ENCODE measurements at regions not wholly inside any gene's neighbourhood (a gene's known extent, or its start where the extent isn't known, plus 50 kb on each side); places are given as distances from the start of the nearest gene placed in this dataset.

DNA sequence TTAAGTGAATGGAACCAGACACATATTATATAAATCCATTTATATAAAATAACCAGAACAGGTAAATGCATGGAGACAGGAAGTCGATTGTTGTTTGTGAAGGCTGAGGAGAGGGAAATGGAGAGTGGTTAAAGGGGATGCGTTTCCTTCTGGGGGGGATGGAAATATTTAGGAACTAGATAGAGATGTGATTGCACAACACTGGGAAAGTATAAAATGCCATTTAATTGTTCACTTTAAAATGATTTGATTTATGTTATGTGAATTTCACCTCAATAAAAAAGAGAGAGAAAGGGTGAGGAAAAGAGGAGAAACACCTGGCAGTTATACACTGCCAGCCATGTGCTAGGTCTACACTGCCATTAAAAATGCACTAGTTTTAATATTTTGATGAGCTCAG, 312.6 kb downstream of the CD83 start:
- Histone ChIP-seq H3K79me2 (ENCODE audit: insufficient read depth, low read length) (no peaks in the 10 kb centered on the region), H3K27ac (ENCODE audit: low read depth, low read length) (no peak overlapping the region), H3K4me3 (ENCODE audit: insufficient read depth, low read length, poor library complexity, severe bottlenecking) (no peak overlapping the region), H3K9ac (ENCODE audit: low read length) (no peak overlapping the region), H3K9me3 (ENCODE audit: insufficient read depth, low read length) (no peaks in the 10 kb centered on the region), H2AFZ (ENCODE audit: low read depth, low read length, severe bottlenecking) (no peak overlapping the region), H4K20me1 (ENCODE audit: low read depth, low read length) (no peaks in the 10 kb centered on the region), H3K4me2 (ENCODE audit: low read depth, low read length, poor library complexity, severe bottlenecking) (no peak overlapping the region), H3F3A (ENCODE audit: insufficient read depth) (no peaks in the 10 kb centered on the region), H3K36me3 (ENCODE audit: low read length) (no peaks in the 10 kb centered on the region), H3K9me2 (replicated peaks; ENCODE audit: insufficient read depth, low read length) (no peaks in the 10 kb centered on the region), H3K27me3 (ENCODE audit: low read length) (no peaks in the 10 kb centered on the region)
- TF ChIP-seq, protein P1, sequence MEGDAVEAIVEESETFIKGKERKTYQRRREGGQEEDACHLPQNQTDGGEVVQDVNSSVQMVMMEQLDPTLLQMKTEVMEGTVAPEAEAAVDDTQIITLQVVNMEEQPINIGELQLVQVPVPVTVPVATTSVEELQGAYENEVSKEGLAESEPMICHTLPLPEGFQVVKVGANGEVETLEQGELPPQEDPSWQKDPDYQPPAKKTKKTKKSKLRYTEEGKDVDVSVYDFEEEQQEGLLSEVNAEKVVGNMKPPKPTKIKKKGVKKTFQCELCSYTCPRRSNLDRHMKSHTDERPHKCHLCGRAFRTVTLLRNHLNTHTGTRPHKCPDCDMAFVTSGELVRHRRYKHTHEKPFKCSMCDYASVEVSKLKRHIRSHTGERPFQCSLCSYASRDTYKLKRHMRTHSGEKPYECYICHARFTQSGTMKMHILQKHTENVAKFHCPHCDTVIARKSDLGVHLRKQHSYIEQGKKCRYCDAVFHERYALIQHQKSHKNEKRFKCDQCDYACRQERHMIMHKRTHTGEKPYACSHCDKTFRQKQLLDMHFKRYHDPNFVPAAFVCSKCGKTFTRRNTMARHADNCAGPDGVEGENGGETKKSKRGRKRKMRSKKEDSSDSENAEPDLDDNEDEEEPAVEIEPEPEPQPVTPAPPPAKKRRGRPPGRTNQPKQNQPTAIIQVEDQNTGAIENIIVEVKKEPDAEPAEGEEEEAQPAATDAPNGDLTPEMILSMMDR (IDR thresholded peaks at IDR 0.05; ENCODE audit: insufficient read depth, low read length, poor library complexity, severe bottlenecking): no peak
- no peak for TF ChIP-seq EZH2phosphoT487 (conservative IDR thresholded peaks at IDR 0.05; ENCODE audit: low read length)

DNA sequence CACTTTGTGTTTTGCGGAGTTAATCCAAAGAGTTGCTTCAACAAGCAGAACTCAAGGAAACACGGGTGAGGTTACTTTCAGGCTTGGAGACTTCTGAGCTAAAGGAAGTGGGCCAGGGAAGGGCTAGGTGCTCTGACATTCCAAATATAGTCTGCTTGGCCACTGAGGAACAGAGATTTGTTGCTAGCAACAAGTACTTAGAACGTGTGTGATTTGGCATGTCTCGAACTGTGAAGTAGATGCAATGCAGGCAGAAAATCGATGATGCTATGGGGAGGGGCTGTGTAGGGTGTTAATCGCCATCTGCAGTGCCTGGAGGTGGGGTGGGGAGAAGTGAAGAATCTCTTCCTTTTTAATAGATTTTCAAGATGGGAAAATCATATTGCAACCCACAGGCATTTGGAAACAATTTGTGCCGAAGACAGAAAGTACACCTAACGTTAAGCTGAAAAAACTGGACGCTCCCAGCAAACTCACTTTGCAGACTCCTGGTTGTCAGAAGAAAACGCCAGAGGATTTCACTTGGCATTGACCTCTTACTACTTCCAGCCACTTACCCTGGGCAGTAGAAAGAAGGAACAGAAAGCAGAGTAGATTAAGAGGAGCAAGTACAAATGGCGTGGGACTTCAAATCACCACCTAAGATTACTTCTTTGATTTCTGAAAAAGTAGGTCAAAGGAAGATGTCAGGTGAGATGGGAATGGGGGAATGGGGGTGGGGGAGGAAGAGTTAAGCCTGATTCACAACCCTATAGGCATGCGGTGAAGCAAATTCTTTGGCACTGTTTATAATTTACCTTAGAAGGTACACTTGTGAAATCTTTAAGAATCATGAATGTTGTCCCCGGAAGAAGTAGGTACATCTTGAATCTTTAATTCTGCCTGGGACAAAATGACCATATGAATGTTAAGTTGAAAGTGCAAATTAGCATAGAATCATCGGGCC, 314.1 kb downstream of the CD83 start:
- Histone ChIP-seq H3F3A (ENCODE audit: insufficient read depth) (no peaks in the 10 kb centered on the region), H3K36me3 (ENCODE audit: low read length) (no peaks in the 10 kb centered on the region), H4K20me1 (ENCODE audit: low read depth, low read length) (no peaks in the 10 kb centered on the region), H3K4me3 (ENCODE audit: insufficient read depth, low read length, poor library complexity, severe bottlenecking) (no peak overlapping the region), H3K79me2 (ENCODE audit: insufficient read depth, low read length) (no peaks in the 10 kb centered on the region), H3K9ac (ENCODE audit: low read length) (no peak overlapping the region), H3K9me3 (ENCODE audit: insufficient read depth, low read length) (no peaks in the 10 kb centered on the region), H3K27ac (ENCODE audit: low read depth, low read length) (no peak overlapping the region), H3K9me2 (replicated peaks; ENCODE audit: insufficient read depth, low read length) (no peaks in the 10 kb centered on the region), H3K27me3 (ENCODE audit: low read length) (no peaks in the 10 kb centered on the region), H3K4me2 (ENCODE audit: low read depth, low read length, poor library complexity, severe bottlenecking) (no peak overlapping the region), H2AFZ (ENCODE audit: low read depth, low read length, severe bottlenecking) (no peak overlapping the region)
- TF ChIP-seq EZH2phosphoT487 (conservative IDR thresholded peaks at IDR 0.05; ENCODE audit: low read length): no peak
- TF ChIP-seq, protein P1 (IDR thresholded peaks at IDR 0.05; ENCODE audit: insufficient read depth, low read length, poor library complexity, severe bottlenecking): no peak

DNA sequence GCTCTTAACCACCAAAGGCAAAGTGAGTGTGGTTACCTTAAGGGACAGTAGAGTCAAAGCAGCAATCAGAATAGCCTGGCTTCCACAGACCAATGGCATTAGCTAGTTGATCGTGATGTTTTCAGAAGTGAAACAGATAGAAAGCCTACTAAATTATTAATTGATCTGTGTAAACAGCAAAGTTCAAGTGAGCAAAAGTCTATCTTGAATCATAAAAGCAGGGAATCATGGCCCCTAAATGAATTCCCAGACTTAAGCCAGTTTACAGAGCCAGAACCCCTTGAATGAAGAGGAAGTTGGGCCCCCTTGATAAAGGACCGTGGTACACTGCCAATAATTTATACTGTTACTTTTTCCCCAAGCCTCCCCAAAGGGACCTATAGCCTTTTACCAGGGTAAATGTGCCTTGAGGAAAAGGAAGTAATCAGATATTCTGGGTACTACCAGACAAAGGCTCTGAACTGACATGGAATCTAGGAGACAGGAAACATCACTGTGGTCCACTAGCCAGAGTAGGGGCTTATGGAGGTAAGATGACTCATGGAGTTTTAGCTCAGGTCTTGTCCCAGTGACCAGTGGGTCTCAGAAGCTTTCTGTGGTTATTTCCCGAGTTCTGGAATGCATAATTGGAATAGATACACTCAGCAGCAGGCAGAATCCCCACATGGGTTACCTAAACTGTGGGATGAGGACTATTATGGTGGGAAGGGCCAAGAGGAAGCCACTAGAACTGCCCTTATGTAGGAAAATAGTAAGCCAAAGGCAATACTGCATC, 317.5 kb downstream of the CD83 start:
- H3K9me3 ChIP-seq (ENCODE audit: insufficient read depth, low read length): no peaks in the 10 kb centered on the region
- no peaks in the 10 kb centered on the region for H3K9me2 ChIP-seq (replicated peaks; ENCODE audit: insufficient read depth, low read length)
- H3K4me2 ChIP-seq (ENCODE audit: low read depth, low read length, poor library complexity, severe bottlenecking): no peak overlapping the region
- no peaks in the 10 kb centered on the region for H3K36me3 ChIP-seq (ENCODE audit: low read length)
- no peaks in the 10 kb centered on the region for H3K79me2 ChIP-seq (ENCODE audit: insufficient read depth, low read length)
- H2AFZ ChIP-seq (ENCODE audit: low read depth, low read length, severe bottlenecking): no peak overlapping the region
- H3K9ac ChIP-seq (ENCODE audit: low read length): no peak overlapping the region
- H3K4me3 ChIP-seq (ENCODE audit: insufficient read depth, low read length, poor library complexity, severe bottlenecking): no peak overlapping the region
- H3K27me3 ChIP-seq (ENCODE audit: low read length): no peaks in the 10 kb centered on the region
- no peak overlapping the region for H3K27ac ChIP-seq (ENCODE audit: low read depth, low read length)
- TF ChIP-seq, protein P1 (IDR thresholded peaks at IDR 0.05; ENCODE audit: insufficient read depth, low read length, poor library complexity, severe bottlenecking): no peak
- TF ChIP-seq EZH2phosphoT487 (conservative IDR thresholded peaks at IDR 0.05; ENCODE audit: low read length): no peak
- no peaks in the 10 kb centered on the region for H3F3A ChIP-seq (ENCODE audit: insufficient read depth)
- H4K20me1 ChIP-seq (ENCODE audit: low read depth, low read length): no peaks in the 10 kb centered on the region
